GM18870 (cell line): ENCODE measurements at regions not wholly inside any gene's neighbourhood (a gene's known extent, or its start where the extent isn't known, plus 50 kb on each side); places are given as distances from the start of the nearest gene placed in this dataset.
A peak's percentile ranks its signal among the peaks of the same experiment; 100 is the strongest.
"Not testable (repeated sequence)": the region's sequence is repeated elsewhere in the genome, so short reads cannot be mapped to it uniquely, and the experiment has no call there.

Experiments
- ATAC-seq: cut with Tn5 transposase; IDR thresholded peaks from one replicate; pipeline ENCODE4 v1.9.1; 2021; ENCODE audit warnings: moderate library complexity; ENCODE audit not compliant: unreplicated experiment

DNA sequence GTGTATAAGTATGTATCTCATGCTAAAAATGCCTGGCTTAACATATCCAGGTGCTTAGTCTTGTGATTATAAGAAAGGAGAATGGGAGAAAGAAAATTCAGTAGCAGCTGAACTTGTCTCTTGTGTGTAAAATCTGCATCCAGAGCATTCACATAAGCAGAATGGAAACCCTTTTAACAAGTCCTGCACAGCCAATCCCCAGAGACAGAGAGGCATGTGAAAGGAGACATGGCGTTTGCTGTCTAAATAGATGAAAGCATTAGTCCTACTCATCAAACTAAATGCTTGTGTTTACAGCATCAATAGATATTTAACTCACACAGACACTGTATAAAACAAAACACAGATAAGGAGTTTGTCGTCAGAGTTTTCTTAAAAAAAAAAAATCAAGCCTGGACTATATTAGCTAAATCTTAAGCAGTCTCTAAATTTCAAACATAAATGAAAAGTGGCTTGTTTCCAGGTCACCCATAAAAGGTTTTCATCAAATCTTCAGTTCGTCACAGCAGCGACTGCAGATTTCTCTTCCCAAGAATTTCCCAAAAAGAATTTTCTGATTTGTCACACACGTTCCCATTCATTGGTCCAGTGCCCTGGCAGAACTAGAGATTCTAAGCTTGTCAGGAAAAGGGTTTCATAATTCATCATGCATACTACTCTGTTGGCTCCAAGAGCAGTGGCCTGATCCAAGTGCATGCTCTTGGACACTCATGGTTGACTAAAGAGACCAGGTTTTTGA, 249.2 kb downstream of the BTG1 start:
- ATAC-seq, result no peak

DNA sequence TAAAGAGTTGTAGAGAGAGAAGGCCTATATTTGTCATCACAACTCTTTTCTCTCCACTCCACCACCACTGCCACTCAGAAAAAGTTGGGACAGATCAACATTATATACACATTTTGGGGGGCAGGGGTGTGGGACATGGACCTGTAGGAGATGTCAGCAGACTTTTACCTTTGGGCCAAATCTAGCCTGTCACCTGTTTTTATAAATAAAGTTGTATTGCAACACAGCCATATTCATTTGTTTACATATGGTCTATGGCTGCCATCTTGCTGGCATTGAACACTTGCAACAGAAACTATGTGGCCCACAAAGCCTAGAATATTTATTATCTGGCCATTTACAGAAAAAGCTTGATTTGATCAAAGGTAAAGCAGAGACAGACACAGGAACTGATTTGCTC, 250.7 kb downstream of the BTG1 start:
- ATAC-seq, result no peak

DNA sequence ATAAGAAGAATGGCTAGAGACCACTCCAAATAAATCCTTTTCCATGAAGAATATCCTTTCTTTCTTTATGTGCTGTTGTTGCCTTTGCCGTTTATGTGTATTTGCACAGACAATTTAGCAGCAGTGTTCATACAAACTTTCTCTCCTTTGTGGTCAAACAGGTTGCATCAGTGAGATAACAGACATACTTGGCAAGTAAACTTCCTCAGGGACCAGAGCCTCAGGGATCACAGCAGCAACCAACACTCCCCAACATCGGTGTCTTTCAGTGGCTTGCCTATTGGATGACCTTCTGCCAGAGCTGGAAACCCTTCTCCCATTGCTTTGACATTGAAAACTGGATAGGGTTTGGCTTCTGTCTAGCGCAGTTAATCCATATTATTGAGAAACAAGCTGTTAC, 252.2 kb downstream of the BTG1 start:
- ATAC-seq, result no peak

DNA sequence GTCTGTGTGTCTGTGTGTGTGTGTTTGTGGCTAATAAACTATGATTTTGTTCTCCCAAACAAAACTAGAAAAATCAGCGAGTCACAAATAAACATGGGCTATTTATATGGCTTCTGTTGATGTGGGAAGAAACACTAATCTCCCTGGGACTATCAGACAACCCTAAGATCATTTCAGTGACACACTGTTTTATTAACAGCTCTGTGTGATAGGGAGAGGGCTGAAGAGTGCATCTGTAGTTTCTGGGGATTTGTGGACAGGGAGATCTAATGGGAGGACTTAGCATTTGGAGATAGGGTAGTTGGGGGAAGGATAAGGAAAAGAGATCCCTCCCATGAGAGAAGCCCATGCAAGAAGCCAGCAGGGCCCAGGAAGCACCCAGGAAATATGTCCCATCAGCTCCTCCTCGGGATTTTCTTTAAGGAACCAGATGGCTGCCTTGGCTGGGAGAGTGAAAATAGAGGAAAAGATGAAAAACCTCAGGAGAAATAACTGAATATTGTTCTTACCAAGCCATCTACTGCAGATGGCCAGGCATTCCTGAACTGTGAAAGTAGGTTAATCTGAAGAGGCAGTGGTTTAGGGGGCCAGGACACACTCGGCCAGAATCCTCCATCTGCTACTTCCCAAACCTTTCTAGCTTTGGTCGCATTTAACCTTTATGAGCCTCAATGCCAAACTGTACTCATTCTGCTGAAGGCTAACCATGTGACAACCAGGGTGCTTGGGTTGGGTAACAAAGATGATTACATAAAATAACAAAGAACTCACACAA, 253.4 kb downstream of the BTG1 start:
- ATAC-seq, result no peak

DNA sequence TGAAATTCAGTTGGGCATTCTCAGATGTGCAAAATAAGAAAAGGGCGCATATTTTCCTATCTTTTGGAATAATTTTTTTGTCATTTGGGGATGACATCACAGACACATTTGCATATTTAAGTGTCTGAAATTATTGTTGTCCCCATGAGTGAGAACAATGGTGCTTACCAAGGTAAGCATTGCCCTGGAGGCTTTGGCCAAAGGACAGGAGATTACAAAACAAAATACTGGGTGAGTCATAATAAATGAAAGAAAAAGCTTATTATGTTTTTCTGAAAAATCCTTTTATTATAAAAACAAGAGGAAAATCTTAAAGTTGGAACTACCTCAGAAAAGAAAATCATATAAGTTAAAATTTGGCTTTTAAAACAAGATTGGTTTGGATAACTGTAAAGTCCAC, 254.9 kb downstream of the BTG1 start:
- ATAC-seq, result no peak

DNA sequence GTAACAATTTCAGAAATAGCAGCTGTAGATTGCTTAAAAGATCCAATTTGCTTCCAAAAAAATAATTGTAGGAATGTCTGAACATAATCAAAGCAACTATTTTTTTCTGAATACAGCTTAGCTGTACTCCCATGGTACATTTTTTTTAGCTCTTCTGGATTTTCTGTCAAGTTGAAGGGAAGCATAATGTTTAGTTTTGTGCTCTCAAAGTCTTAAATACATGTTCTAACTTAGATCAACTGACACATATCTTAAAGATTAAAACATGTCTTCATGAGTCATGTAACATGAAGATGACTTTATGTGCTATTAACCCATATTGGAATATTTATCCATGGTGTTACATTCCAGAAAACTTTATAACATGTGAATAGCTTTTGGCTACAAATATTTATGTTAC, 255.7 kb downstream of the BTG1 start:
- no peak for ATAC-seq

DNA sequence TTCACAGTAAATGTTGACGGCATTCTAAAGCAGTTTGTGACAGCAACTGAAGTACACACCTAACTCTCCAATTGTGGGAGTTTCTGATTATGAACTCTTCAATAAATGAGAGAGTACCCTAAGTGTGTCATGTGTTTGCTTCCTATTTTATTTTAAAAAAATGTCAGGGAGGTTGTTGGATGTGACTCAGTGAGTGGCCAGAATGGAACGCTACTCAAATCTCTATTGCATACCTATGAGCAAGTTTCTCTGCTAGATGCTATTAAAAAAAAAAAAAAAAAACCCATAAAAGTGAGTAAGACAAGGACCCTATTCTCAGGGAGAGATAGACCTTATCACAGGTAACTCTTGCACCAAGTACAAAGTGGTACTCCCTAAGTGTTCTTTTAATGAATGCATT, 256.6 kb downstream of the BTG1 start:
- no peak for ATAC-seq

DNA sequence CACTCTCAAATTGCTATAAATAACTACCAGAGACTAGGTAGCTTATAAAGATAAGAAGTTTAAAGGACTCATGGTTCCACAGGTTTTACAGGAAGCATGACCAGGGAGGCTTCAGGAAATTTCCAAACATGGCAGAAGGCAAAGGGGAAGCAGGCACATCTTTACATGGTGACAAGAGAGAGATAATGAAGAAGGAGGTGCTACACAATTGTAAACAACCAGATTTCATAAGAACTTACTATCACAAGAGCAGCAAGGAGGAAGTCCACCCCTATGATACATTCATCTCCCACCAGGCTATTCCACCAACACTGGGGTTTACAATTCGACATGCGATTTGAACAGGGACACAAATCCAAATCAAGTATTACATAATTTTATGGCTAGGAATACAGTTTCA, 257.7 kb downstream of the BTG1 start:
- ATAC-seq, result no peak

DNA sequence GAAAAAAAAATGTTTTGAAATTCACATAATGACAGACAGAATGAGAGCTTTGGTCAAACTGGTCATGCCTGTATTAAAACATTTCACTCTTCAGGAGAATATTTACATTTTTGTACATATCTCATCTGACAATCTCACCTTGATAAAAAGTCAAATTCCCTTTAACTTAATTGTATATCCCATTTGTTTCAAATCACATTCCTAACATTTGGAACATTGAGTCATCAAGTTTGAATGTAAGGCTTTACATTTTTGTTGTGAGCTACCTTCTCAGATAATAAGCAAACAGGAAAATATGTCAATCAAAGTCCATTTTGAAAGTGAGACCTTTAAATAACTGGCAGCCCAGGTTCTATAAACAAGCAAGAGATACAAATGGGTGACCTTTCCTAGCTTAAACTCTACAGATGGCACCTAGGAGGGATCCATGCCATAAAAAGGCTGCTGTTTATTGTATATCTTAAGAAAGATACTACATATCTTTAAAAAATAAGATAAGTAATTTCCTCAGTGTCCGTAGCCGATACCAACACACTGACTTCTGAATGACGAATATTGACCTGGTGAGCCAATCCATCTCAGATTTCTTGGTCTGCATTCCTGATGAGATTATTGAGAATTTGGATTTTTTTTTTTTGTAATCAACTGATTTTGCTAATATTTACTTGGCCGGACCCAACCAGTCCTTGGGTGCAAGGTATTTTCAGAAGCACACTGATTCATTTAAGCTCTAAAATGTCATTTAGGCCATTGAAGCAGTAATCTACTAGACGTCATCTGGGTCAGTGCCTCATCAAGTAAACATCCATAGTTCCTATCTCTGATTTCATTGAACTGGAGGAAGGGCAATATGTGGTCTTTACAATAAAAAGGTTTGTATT, 259.6 kb downstream of the BTG1 start:
- ATAC-seq, result no peak

DNA sequence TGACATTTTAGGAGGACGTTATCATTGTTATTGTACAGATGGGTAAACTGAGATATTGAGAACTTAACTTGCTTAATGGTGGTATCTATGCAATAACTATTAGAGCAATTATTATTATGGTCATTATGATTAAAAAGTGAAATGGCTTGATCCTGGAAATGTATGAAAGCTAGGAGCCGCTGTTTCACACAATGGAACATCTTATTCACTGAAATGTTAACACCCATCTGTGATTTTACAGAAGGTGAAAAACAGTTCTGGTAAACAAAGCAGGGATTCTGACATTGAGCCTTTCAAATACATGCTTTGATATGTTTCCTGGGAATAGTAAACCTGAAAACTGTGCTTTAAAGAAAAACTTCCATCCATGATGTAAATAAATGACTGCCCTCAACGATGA, 261.4 kb downstream of the BTG1 start:
- no peak for ATAC-seq

DNA sequence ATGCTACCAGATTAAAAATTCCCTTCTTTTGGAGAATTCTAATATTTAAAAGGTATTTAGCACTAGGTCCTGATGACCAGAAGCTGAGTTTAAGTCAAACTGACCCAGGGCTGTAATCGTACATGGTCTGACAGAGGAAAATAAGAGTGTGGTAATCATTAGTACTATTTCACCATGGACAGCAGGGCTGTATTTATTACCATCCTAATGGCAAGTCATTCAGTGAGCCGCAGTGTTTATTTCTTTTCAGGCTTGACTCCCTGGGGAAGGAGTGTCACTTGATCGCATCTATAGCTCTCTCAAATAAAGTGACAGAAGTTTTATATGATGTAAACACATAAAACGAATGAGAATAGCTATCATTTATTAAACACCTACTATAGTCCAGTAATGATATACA, 261.8 kb downstream of the BTG1 start:
- no peak for ATAC-seq

DNA sequence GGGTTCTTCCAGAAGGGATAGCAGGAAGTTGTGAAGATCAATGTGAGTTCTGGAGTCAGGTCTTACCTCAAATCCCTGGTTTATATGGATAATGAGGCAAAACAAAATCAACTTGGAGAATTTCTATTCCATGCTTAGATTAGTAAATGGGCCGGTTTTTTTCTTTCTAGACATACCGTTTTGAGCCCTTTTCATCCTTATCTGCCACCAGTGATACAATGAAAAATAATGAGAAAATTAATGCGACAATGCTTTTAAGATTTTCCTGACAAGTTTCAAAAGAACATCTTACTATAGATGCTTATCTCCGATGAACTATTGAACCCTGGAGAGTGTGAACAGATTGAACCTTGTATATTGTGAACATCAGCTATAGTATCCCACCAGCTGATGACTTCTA, 262.7 kb downstream of the BTG1 start:
- ATAC-seq, result no peak

DNA sequence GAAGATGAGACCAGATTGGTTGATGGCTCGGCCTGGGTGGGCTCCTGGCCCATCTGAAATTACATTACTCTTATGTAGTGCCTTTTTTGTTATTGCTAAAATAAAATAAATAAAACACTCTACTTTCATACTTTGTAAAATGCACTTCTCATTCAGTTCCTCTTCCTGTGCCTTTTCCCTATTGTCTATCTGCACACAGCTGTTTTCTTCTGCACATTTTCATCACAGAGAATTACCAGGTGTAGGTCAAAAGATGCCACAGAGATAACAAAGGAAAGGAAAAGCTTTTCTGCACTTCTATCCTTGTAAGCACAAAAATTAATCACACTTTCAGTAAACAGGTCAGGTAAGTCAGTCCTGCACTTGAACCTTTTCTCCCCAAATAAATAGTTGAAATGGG, 265.1 kb downstream of the BTG1 start:
- ATAC-seq, result no peak

DNA sequence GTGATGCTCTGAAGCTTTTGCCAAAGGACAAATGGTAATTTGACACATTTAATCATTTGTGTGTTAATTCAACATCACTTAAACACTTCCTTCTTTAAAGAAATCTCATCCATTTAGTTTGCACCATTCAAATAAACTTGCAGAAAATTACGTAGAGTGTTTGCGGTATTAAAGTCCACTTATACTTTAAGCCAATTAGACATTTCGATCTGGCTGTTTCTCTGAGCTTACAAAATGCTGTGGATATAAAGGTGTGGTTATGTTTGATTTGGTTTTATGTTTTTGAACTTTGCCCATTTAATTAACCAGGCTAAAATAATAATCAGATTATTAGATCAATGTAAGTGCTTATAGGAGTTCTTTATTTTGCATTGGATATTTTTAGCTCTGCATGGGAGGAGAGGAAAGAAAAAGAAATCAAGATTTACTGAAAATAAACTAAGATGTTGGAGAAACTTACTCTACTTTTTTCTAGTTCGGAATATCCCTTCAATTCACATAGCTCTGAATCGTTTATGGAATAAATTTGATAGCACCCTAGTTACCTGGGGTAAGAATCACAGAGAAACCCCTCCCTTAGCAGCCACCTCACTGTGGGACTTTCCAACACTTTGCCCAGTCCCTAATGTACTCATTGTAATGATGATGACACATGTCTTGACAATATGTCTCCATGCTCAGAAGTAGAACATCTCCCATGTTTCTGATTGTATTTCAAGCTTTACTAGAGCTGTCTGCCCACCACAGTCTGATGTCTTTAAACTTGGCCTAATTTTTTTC, 268.0 kb downstream of the BTG1 start:
- no peak for ATAC-seq

DNA sequence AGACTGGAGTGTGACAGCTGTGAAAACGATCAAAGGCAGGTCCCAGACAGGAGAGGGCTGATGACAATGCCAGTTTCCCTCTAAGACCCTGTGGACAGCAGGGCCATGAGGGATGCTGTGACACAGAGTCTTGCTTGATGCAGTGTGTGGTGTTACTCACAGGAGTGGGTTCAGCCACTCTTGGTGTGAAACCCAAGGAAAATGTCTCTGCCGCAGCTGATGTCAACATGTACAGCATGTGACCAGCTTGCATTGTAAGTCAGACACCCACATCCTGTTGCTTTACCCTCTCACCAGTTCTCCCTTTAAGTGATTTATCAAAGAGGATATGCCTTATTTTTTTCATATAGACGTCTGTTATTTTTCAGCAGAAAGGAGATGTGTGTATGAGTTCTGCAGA, 268.6 kb downstream of the BTG1 start:
- ATAC-seq, result peak; percentile 79

DNA sequence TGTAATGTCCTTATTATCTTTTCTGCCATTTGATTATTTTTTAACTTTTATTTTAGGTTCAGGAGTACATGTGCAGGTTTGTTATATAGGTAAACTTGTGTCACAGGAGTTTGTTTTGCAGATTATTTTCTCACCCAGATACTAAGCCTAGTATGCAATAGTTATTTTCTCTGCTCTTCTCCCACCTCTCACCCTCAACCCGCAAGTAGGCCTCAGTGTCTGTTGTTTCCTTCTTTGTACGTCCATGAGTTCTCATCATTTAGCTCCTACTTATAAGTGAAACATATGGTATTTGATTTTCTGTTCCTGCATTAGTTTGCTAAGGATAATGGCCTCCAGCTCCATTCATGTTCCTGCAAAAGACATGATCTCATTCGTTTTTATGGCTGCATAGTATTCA, 270.0 kb downstream of the BTG1 start:
- ATAC-seq, result not testable (repeated sequence)

DNA sequence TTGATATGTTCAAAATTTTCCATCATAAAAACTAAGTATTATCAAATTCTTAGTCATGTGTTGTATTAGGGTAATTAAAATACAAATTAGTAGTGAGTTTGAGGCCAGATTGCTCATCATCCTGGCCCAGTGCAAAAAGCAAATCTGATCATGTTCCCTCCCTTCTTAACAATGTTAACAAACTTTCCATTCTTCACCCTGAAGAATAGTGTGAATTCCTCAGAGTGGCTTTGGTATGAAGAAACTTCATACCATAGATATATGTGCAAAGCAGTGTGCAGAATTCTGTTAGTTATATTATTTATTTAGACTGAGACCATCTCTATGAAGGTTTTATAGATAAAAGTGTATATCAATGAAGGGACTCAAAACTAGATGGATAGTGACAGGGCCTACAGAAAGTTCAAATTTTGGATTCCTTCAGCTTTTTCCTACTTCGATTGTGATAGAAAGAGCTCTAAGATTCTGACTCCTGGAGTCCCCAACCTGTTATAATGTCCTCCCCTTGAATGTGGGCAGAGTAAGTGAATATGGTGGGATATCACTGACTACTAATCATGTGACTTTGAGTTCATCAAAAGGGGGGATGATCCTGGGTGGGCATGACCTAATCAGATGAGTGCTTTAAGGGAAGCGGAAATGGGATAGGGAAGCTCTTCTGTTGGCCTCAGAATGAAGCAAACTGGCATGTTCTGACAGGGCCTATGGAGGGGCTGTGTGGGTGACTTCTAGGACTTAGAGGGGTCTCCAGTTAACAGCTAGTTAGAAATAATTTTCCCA, 271.4 kb downstream of the BTG1 start:
- no peak for ATAC-seq

DNA sequence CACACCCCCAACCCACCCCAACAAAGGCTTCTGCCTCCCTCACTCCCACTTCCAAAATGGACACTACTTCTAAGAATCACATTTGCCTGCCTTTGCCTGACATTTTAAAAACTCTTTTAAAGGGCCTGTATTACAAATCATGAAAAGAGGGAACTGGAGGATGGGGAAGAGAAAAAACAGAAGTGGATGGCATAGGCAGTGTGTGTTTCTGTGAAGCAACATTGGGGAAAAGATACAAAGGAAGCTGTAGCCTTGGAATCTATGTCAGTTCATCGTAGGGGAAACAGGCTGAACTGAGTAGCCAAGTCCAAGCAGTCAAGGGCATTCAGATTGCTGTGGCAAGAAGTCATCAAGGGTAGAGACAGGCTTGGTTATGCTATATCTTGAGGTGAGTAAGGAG, 273.9 kb downstream of the BTG1 start:
- no peak for ATAC-seq

DNA sequence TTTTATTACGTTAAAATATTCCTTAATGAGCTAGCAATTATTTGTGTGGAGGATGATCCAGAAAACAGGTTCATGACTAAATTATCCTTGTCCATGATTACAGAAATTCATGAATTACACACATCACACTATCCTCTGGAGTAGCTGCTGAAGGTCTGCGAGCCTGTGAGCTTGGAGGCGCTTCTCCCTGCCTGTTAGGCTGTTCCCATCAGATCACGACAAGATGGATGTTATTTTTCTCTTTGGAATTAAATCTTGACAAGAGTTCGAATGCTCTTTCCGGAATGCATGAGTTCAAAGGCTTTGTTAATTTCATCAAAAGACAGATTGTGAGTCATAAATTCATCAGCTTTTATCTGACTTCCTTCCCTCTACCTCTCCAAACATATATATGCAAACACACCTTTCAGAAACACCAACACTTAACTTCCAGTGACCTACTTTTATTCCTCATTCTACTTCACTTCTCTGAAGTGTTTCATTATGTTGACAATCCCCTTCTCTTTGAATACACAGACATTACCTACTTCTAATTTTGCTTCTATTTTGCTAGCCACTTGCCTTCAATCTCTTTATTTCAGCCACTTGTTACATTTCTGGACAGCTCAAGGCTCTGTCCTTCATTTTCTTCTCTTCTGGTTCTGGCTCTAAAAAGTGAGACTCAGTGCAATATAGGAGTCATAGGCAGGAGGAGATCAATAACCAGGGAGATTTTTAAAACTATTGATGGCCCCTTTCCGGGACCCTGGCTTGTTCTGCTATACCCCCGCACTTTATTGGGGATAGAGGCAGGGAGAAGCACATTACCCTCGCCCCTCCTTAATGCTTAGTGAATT, 274.6 kb downstream of the BTG1 start:
- no peak for ATAC-seq
